ENCODE measurements at regions not wholly inside any gene's neighbourhood (a gene's known extent, or its start where the extent isn't known, plus 50 kb on each side); places are given as distances from the start of the nearest gene placed in this dataset.

DNA sequence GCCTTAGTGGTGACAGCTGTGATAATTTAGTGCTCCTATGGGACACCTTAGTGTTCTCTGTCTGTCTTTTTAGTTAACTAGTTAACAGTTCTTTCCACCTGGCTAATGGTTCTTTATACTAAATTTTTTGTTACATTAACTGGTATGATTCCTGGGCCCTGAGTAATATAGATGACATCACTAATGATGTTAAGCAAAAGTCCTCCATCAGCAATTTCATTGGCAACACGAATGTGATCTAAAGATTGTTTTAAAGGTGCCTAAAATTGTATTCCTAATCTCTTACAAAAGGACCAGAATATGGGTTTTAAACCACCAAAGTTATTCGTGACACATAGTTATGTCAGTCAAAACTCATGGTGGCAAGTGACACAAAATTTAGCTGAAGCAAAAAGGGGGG lies 235.3 kb downstream of the TENT4A start:
- Histone ChIP-seq H3K9me3 (no peaks in the 10 kb centered on the region), H3K27me3 (no peaks in the 10 kb centered on the region), H3K36me3 (no peaks in the 10 kb centered on the region), H3K4me3 (no peak overlapping the region), H3K4me1 (no peaks in the 10 kb centered on the region), H3K27ac (no peak overlapping the region)
- no peak for TF ChIP-seq POLR2A (IDR thresholded peaks at IDR 0.05)
- TF ChIP-seq, protein P1, sequence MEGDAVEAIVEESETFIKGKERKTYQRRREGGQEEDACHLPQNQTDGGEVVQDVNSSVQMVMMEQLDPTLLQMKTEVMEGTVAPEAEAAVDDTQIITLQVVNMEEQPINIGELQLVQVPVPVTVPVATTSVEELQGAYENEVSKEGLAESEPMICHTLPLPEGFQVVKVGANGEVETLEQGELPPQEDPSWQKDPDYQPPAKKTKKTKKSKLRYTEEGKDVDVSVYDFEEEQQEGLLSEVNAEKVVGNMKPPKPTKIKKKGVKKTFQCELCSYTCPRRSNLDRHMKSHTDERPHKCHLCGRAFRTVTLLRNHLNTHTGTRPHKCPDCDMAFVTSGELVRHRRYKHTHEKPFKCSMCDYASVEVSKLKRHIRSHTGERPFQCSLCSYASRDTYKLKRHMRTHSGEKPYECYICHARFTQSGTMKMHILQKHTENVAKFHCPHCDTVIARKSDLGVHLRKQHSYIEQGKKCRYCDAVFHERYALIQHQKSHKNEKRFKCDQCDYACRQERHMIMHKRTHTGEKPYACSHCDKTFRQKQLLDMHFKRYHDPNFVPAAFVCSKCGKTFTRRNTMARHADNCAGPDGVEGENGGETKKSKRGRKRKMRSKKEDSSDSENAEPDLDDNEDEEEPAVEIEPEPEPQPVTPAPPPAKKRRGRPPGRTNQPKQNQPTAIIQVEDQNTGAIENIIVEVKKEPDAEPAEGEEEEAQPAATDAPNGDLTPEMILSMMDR (IDR thresholded peaks at IDR 0.05) = no peak
- TF ChIP-seq EP300 (IDR thresholded peaks at IDR 0.05) = no peak
- TF ChIP-seq POLR2AphosphoS5 (IDR thresholded peaks at IDR 0.05) = no peak
- no peak for DNase-seq
- 45 to 77% methylated on average over 2 of the region's 2 CpGs for WGBS, 2 donors
- no peak for ATAC-seq (ENCODE audit: low FRiP score in 2 of 2)

DNA sequence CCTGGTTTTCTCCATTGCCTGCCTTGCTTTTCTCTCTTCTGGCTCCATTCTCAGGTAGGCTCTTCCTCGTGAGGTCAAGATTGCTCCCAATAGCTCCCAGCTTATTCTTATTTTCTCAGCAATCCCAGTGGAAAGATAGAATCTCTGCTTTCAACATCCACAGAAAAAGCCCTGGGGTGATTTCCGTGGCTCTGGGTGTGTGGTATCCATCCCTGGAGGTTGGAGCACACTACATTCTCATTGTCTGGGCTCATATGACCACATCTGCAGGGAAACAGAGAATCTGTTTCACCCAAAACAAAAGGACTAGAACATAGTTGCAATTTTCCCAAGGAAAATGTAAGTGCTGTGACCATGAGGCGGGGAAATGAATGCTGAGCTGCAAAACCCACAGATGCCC lies 236.0 kb downstream of the TENT4A start:
- Histone ChIP-seq H3K27me3 (no peaks in the 10 kb centered on the region), H3K9me3 (no peaks in the 10 kb centered on the region), H3K4me1 (no peaks in the 10 kb centered on the region), H3K4me3 (no peak overlapping the region), H3K36me3 (no peaks in the 10 kb centered on the region), H3K27ac (no peak overlapping the region)
- DNase-seq (no peak), ATAC-seq (ENCODE audit: low FRiP score in 2 of 2) (no peak)
- TF ChIP-seq POLR2AphosphoS5 (IDR thresholded peaks at IDR 0.05) = no peak
- TF ChIP-seq, protein P1 (IDR thresholded peaks at IDR 0.05) = no peak
- no peak for TF ChIP-seq EP300 (IDR thresholded peaks at IDR 0.05)
- TF ChIP-seq POLR2A (IDR thresholded peaks at IDR 0.05) = no peak
- WGBS, 2 donors = 78 to 84% methylated on average over 3 of the region's 3 CpGs

DNA sequence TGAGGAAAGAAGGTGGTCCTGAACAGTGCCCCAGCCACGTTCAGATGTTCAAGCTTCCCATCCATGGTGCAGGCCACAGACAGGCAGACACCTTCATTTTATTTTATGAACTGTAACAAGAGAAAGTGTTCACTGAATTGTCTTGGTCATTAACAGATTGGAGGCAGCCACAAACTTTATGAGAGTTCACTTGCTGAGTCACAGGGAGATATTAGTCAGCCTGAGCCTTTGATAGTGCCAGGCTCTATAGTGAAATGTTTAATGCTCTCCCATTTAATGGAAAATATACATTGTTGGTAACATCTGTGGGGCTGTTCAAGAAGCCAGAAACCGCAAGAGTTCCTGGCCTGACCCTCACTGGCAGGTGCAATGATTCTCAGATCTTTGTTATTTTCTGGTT lies 237.0 kb downstream of the TENT4A start:
- Histone ChIP-seq H3K4me1 (no peaks in the 10 kb centered on the region), H3K27ac (no peak overlapping the region), H3K4me3 (no peak overlapping the region), H3K36me3 (no peaks in the 10 kb centered on the region), H3K27me3 (no peaks in the 10 kb centered on the region), H3K9me3 (no peaks in the 10 kb centered on the region)
- 56 to 61% methylated on average over 2 of the region's 2 CpGs for WGBS, 2 donors
- ATAC-seq (ENCODE audit: low FRiP score in 2 of 2) (no peak), DNase-seq (no peak)
- no peak for TF ChIP-seq POLR2A (IDR thresholded peaks at IDR 0.05)
- TF ChIP-seq, protein P1 (IDR thresholded peaks at IDR 0.05) = no peak
- TF ChIP-seq EP300 (IDR thresholded peaks at IDR 0.05) = no peak
- TF ChIP-seq POLR2AphosphoS5 (IDR thresholded peaks at IDR 0.05) = no peak

DNA sequence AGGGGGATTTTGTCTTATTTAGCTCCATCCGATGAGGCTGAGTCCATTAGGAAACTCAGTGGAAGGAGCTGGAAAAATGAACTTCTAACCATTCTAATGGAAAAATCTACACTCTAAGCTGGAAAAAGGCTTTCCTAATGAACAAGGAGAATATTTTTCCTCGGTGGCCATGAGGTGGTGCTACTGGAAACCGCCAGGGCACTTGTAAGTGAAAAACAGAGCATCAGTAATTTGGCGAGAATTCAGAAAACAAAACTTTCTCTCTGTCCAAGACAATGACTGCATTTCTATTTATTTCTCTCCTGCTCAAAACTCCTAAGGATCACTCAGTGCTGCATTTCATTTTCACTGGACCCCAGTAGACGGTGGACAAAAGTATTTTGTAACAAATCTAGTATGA lies 237.6 kb downstream of the TENT4A start:
- Histone ChIP-seq H3K27me3 (no peaks in the 10 kb centered on the region), H3K9me3 (no peaks in the 10 kb centered on the region), H3K4me3 (no peak overlapping the region), H3K4me1 (no peaks in the 10 kb centered on the region), H3K27ac (no peak overlapping the region), H3K36me3 (no peaks in the 10 kb centered on the region)
- DNase-seq (no peak), ATAC-seq (ENCODE audit: low FRiP score in 2 of 2) (no peak)
- WGBS, 2 donors = 60 to 63% methylated on average over 5 of the region's 5 CpGs
- TF ChIP-seq POLR2A (IDR thresholded peaks at IDR 0.05) = no peak
- TF ChIP-seq, protein P1 (IDR thresholded peaks at IDR 0.05) = no peak
- TF ChIP-seq EP300 (IDR thresholded peaks at IDR 0.05) = no peak
- no peak for TF ChIP-seq POLR2AphosphoS5 (IDR thresholded peaks at IDR 0.05)

DNA sequence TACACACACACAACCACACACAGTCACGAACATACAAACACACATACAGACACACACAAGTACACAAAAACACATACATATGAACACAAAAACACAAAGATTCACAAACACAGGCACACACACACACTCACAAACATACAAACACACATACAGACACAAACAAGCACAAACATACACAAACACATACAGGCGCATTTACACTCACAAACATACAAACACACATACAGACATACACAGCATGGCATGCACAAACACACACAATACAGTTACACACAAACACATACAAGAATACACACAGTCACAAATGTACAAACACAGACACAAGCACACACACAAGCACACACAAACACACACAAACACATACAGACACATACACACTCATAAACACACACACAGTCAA lies 247.9 kb downstream of the TENT4A start:
- Histone ChIP-seq H3K36me3 (no peaks in the 10 kb centered on the region), H3K4me3 (no peak overlapping the region), H3K27ac (no peak overlapping the region), H3K9me3 (no peaks in the 10 kb centered on the region), H3K4me1 (no peaks in the 10 kb centered on the region), H3K27me3 (no peaks in the 10 kb centered on the region)
- DNase-seq = no peak
- 89 to 90% methylated on average over 2 of the region's 2 CpGs for WGBS, 2 donors
- no peak for ATAC-seq (ENCODE audit: low FRiP score in 2 of 2)
- TF ChIP-seq POLR2A (IDR thresholded peaks at IDR 0.05) (no peak), POLR2AphosphoS5 (IDR thresholded peaks at IDR 0.05) (no peak), EP300 (IDR thresholded peaks at IDR 0.05) (no peak)
- TF ChIP-seq, protein P1 (IDR thresholded peaks at IDR 0.05) = no peak

All from upper lobe of left lung (tissue), 6 donors.